ENCODE measurements at regions not wholly inside any gene's neighbourhood (a gene's known extent, or its start where the extent isn't known, plus 50 kb on each side); places are given as distances from the start of the nearest gene placed in this dataset.

- TF ChIP-seq ZFX (IDR thresholded peaks at IDR 0.05; ENCODE audit: borderline replicate concordance): no peak
- TF ChIP-seq, protein P1, sequence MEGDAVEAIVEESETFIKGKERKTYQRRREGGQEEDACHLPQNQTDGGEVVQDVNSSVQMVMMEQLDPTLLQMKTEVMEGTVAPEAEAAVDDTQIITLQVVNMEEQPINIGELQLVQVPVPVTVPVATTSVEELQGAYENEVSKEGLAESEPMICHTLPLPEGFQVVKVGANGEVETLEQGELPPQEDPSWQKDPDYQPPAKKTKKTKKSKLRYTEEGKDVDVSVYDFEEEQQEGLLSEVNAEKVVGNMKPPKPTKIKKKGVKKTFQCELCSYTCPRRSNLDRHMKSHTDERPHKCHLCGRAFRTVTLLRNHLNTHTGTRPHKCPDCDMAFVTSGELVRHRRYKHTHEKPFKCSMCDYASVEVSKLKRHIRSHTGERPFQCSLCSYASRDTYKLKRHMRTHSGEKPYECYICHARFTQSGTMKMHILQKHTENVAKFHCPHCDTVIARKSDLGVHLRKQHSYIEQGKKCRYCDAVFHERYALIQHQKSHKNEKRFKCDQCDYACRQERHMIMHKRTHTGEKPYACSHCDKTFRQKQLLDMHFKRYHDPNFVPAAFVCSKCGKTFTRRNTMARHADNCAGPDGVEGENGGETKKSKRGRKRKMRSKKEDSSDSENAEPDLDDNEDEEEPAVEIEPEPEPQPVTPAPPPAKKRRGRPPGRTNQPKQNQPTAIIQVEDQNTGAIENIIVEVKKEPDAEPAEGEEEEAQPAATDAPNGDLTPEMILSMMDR (IDR thresholded peaks at IDR 0.05): no peak
- no peak overlapping the region for H3K27ac ChIP-seq
Measured at GRCh38 chr12:124429535-124429934, 134.6 kb downstream of the RFLNA start.

DNA sequence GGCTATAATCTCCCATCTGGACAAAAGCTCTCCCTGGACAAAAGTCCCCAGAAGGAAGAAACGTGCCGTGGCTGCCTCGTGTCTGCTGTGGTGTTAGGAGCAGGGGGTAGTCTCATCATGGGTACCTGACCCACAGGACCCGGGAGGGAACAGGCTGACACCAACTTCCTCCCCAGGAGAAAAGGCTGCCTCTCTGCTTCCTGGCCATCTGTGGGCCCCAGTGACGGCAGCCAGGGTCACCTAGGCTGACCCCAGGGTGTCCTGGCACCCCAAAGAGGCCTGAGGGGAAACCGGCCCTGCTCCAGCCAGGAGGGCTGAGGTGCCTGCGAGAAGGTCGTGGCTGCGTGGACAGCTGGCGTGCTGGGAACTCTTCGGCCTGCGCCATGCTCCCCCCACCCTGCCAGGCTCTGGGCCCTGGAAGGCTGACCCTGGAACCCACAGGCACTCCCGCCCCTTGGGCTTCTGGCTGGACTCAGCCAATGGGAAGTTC lies 133.9 kb downstream of the RFLNA start:
- no peak for TF ChIP-seq ZFX (IDR thresholded peaks at IDR 0.05; ENCODE audit: borderline replicate concordance)
- TF ChIP-seq, protein P1 (IDR thresholded peaks at IDR 0.05): no peak
- H3K27ac ChIP-seq: no peak overlapping the region

DNA sequence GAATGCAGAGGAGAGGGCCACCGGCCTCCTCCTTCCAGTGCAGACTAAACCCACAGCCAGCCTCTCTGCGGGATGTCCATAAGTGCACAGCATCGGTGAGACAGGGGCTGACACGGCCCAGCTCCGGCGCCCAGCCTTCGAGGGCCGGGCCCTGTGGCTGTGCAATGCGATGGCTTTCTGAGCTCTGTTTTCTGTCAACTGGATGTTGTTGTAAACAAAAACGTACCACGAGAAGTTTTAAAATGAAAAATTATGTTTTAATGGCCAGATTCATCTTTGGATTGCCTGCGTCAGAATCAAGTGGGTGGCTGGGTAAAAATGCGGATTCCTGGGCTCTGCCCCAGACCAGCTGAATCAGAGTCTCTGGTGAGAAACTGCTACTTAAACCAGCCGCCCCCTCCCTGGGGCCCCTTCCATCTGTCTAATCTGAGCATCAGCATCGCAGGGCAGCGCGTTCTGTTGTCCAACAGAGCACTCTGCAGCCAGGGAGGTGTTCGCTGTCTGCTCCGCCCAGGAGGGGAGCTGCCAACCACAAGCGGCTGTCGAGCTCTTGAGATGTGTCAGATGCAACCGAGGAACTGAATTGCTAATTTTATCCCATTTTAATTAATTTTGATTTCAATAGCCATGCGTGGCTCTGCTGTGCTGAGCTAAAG lies 133.4 kb downstream of the RFLNA start:
- TF ChIP-seq ZFX (IDR thresholded peaks at IDR 0.05; ENCODE audit: borderline replicate concordance): no peak
- TF ChIP-seq, protein P1 (IDR thresholded peaks at IDR 0.05): no peak
- no peak overlapping the region for H3K27ac ChIP-seq

DNA sequence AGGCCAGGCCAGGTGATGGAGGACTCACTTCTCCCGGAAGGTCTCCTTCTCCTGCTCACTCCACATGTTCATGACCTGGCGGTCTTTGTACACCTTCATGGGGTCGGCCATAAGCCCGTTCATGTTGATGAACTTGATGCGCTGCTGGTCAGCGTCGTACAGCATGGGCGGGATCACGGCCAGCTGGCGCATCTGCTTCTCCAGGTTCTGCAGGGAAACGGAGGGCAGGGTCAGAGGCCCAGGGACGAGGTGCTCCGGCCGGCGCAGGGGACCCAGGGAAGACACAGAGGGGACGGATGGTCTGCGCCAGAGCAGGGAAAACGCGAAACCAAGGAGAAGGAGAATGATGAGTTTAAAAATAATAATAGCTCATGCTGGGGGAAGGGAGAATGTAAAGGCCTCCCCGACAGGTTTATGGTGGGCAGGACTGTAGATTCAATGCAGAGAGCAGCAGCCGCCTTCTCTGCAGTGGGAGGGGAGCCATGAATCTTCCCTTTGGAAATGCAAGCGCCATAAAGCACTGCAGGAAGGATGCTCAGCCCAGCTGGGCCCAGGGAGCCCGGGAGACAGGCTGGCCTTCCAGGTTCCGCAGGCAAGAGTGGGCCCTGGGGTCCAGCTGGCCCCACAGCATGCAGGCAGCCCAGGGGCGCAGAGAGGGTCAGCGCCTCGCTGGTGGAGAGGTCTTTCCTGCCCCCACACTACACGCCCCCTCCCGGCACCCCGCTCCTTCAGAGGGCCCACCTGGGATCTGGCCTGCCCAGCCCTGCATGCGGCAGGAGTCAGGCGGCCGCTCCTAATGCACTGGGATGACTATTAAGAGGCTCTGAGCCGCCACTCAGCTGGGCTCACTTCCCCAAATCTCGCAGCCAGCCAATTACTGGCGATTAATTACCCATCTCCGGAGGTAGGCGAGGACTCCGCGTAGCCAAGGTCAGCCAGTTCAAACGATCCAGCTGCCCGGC lies 132.0 kb downstream of the RFLNA start:
- no peak overlapping the region for H3K27ac ChIP-seq
- no peak for TF ChIP-seq ZFX (IDR thresholded peaks at IDR 0.05; ENCODE audit: borderline replicate concordance)
- TF ChIP-seq, protein P1 (IDR thresholded peaks at IDR 0.05): no peak

DNA sequence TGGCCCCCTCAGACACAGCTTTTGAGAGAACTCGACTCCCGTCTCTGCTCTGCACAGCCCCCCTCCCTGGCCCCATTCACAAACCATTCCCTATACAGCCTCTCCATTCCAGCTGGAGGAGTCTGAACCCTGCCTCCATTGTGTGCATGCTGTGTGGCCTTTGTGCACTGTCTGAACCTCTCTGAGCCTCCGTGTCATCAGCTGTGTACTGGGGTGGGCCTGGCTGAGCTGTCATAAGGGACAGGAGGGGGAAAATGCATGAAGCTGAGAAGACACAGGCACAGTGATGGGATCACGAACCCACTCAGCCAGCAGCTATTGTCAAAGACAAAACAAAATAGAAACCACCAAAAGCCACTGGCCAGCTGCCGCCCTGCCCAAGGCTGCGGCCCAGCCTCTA lies 130.8 kb downstream of the RFLNA start:
- no peak for TF ChIP-seq ZFX (IDR thresholded peaks at IDR 0.05; ENCODE audit: borderline replicate concordance)
- TF ChIP-seq, protein P1 (IDR thresholded peaks at IDR 0.05): no peak
- no peak overlapping the region for H3K27ac ChIP-seq

GRCh38 chr12:124424516-124424905 lies 129.6 kb downstream of the RFLNA start:
- TF ChIP-seq, protein P1 (IDR thresholded peaks at IDR 0.05): no peak
- no peak overlapping the region for H3K27ac ChIP-seq
